Immature natural killer cell (primary cell): ENCODE measurements at regions not wholly inside any gene's neighbourhood (a gene's known extent, or its start where the extent isn't known, plus 50 kb on each side); places are given as distances from the start of the nearest gene placed in this dataset.
"Not testable (repeated sequence)": the region's sequence is repeated elsewhere in the genome, so short reads cannot be mapped to it uniquely, and the experiment has no call there.

Experiments
- DNase-seq, 3 donors: peaks; one replicate each; pipeline ENCODE4 v3.0.0; 2022; ENCODE audit warnings: mixed read lengths in 1 of 3
- H3K27ac Mint-ChIP-seq, 6 donors: one replicate each; pipeline ENCODE4 v1.8.0; 2020; ENCODE audit warnings: mixed read lengths in 6 of 6, mild to moderate bottlenecking in 5 of 6, inconsistent platforms in 4 of 6, moderate library complexity in 3 of 6
- H3K27me3 Mint-ChIP-seq, 3 donors: one replicate each; pipeline ENCODE4 v1.8.0; 2020 to 2021; ENCODE audit warnings: low read depth in 3 of 3, mild to moderate bottlenecking in 3 of 3, mixed read lengths in 3 of 3, moderate library complexity in 3 of 3, inconsistent platforms in 1 of 3
- H3K36me3 Mint-ChIP-seq, 3 donors: one replicate each; pipeline ENCODE4 v1.8.0; 2020; ENCODE audit warnings: mixed read lengths in 3 of 3, inconsistent platforms in 2 of 3, mild to moderate bottlenecking in 2 of 3
- H3K4me1 Mint-ChIP-seq, 2 donors: one replicate each; pipeline ENCODE4 v1.8.0; 2020; ENCODE audit warnings: inconsistent platforms in 2 of 2, mild to moderate bottlenecking in 2 of 2, mixed read lengths in 2 of 2, moderate library complexity in 1 of 2
- H3K4me3 Mint-ChIP-seq, 5 donors: one replicate each; pipeline ENCODE4 v1.8.0; 2020; ENCODE audit warnings: mild to moderate bottlenecking in 5 of 5, mixed read lengths in 5 of 5, inconsistent platforms in 3 of 5, moderate library complexity in 3 of 5
- H3K9me3 Mint-ChIP-seq, 6 donors: one replicate each; pipeline ENCODE4 v1.8.0; 2020; ENCODE audit warnings: mild to moderate bottlenecking in 6 of 6, mixed read lengths in 6 of 6, inconsistent platforms in 4 of 6, moderate library complexity in 3 of 6

DNA sequence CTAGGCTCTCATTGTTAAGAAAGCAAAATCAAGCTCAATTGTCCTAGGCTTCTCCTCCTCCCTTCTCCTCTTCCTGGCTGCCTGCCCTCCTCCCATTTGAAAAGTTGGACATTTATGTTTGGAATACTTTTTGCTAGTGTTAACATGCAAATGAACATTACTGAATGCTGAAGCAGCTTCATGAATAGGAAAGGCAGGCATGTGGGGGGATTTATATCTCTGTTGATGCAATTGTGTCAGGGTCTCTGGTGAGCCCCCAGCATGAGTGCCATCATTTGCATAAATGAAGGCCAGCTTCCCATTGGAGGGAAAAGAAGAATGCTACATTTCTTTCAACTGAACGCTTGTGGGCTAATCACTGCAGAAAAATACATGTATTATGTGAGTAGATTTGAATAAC is 160.1 kb upstream of the NDST3 start:
- no peaks in the 10 kb centered on the region for H3K27me3 Mint-ChIP-seq
- no peak overlapping the region for H3K4me3 Mint-ChIP-seq
- no peaks in the 10 kb centered on the region for H3K36me3 Mint-ChIP-seq
- peaks cover 0 to 25% (median 4%) of the 10 kb centered on the region in 6 donors for H3K9me3 Mint-ChIP-seq
- DNase-seq = no peak
- H3K4me1 Mint-ChIP-seq = no peaks in the 10 kb centered on the region
- H3K27ac Mint-ChIP-seq = no peak overlapping the region

GRCh38 chr4:117889978-117890377 is 144.3 kb upstream of the NDST3 start:
- Mint-ChIP-seq H3K27me3 (peaks cover 0 to 1% (median 0%) of the 10 kb centered on the region in 3 donors), H3K36me3 (no peaks in the 10 kb centered on the region), H3K4me1 (no peaks in the 10 kb centered on the region), H3K9me3 (peaks cover 2 to 16% (median 11%) of the 10 kb centered on the region in 6 donors), H3K27ac (no peak overlapping the region), H3K4me3 (no peak overlapping the region)
- DNase-seq = no peak

DNA sequence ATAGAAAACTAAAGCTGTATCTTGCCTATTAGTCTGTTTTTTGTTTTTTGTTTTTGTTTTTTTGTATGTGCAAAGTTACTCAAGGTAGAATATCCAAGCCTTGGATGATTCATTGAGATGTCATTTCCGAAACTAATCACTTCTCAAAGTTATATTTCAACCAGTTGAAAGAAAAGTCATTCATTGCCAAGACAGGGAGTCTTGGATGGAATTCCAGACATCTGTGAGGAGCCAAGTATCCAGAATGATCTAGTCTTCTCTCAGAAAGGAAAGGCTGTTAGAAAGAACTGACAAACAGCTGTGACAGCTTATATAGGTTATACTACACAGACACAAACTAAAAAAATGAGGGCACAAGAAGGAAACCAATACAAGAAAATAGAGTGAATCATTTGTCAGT is 141.1 kb upstream of the NDST3 start:
- Mint-ChIP-seq H3K27me3 (peaks cover 0 to 1% (median 0%) of the 10 kb centered on the region in 3 donors), H3K4me1 (no peaks in the 10 kb centered on the region), H3K27ac (no peak overlapping the region), H3K36me3 (peaks cover 0 to 4% (median 0%) of the 10 kb centered on the region in 3 donors), H3K9me3 (peaks cover 6 to 27% (median 15%) of the 10 kb centered on the region in 6 donors), H3K4me3 (no peak overlapping the region)
- DNase-seq = no peak

DNA sequence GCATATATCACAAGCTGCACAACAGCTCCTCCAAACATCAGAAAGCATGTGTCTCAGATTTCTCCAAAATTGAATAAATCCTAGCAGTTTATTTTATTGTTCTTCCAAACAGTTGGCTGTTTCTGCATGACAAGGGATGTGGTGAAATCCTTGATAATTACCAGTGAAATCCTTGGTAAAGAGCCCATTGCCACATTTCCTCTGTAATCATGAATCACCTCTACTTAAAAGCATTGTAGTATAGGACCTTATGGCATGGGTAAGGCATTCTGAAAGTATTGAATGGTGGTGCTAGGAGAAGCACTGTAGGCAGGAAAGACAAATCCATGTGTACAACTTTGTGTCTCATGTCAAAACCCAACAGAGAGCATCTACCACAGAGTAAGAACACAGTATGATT is 135.8 kb upstream of the NDST3 start:
- H3K27ac Mint-ChIP-seq = no peak overlapping the region
- no peak for DNase-seq
- no peak overlapping the region for H3K4me3 Mint-ChIP-seq
- no peaks in the 10 kb centered on the region for H3K4me1 Mint-ChIP-seq
- peaks cover 9 to 21% (median 12%) of the 10 kb centered on the region in 6 donors for H3K9me3 Mint-ChIP-seq
- peaks cover 0 to 4% (median 0%) of the 10 kb centered on the region in 3 donors for H3K36me3 Mint-ChIP-seq
- H3K27me3 Mint-ChIP-seq = no peaks in the 10 kb centered on the region

DNA sequence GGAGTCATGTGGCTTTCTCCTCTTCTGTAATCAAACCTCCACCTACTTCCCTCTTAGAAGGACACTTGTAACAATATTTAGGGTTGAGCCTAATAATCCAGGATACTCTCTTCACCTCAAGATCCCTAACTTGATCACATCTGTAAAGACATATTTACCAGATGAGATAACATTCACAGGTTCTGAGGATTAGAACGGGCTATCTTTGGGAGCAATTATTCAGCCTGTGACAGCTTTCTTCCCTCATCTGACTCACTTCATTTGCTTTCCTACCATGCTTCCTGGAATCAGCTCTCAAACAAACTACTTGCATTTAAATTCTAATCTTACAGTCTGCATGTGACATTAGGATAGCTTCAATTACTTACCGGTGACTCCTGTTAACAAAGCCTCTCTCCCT is 133.5 kb upstream of the NDST3 start:
- H3K4me3 Mint-ChIP-seq = no peak overlapping the region
- peaks cover 0 to under 1% (median 0%) of the 10 kb centered on the region in 3 donors for H3K27me3 Mint-ChIP-seq
- H3K9me3 Mint-ChIP-seq = peaks cover 6 to 20% (median 9%) of the 10 kb centered on the region in 6 donors
- H3K27ac Mint-ChIP-seq = no peak overlapping the region
- no peak for DNase-seq
- H3K4me1 Mint-ChIP-seq = no peaks in the 10 kb centered on the region
- peaks cover 0 to 4% (median 0%) of the 10 kb centered on the region in 3 donors for H3K36me3 Mint-ChIP-seq

- Mint-ChIP-seq H3K27ac (no peak overlapping the region), H3K27me3 (peaks cover 0 to 3% (median 3%) of the 10 kb centered on the region in 3 donors), H3K4me3 (no peak overlapping the region), H3K4me1 (no peaks in the 10 kb centered on the region), H3K36me3 (no peaks in the 10 kb centered on the region), H3K9me3 (peaks cover 0 to 10% (median 5%) of the 10 kb centered on the region in 6 donors)
- no peak for DNase-seq
These were observed 126.6 kb upstream of the NDST3 start for GRCh38 chr4:117907646-117908045.

DNA sequence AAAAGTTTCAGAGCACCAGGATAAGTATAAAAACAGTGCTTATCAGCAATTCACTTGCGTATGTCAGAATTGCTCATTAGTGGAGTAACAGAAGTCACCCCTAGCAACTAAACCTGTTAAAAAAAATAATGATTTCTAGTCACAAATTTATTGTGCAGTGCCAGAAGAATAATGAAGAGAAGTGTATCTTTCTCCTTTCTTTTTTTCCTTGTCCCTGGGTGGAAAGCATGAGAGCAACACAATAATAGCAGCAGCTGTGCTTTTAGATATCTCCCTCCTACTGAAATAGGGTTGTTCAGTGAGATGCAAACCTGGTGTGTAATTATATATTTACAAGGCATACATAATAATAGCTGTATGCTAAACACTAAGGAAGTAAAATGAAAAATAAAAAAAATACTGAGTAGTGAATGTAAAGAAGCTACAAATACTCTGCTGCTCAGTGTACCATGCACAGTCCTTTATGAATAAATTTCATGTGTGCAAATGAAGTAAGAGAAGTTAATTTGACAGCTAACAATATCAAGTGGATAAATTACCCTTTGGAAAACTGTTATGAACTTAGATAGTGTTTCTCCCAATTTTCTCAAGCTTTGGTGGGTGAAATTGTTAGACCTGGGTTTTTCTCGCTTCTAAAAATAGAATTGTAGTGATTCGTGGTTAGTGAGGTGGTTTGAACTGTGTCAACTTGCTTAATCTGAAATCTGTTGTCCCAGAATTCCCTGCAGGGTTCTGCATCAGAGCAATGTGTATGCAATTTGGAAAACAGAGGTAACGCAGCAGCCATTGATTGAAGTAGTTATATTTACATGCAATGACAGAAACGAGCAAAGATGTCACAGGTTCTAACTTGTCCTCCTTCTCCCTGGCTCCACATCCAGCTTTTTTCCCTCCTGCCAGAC is 125.7 kb upstream of the NDST3 start:
- Mint-ChIP-seq H3K4me3 (no peak overlapping the region), H3K9me3 (peaks cover 0 to 17% (median 6%) of the 10 kb centered on the region in 6 donors), H3K27ac (no peak overlapping the region), H3K36me3 (no peaks in the 10 kb centered on the region), H3K27me3 (peaks cover 0 to 3% (median 3%) of the 10 kb centered on the region in 3 donors), H3K4me1 (no peaks in the 10 kb centered on the region)
- DNase-seq = no peak

- Mint-ChIP-seq H3K27ac (no peak overlapping the region), H3K4me3 (no peak overlapping the region), H3K4me1 (no peaks in the 10 kb centered on the region), H3K27me3 (peaks cover 0 to 5% (median 2%) of the 10 kb centered on the region in 3 donors), H3K36me3 (peaks cover 0 to 3% (median 0%) of the 10 kb centered on the region in 3 donors), H3K9me3 (peaks cover 8 to 51% (median 24%) of the 10 kb centered on the region in 6 donors)
- no peak for DNase-seq
These were observed 117.6 kb upstream of the NDST3 start for GRCh38 chr4:117916728-117917127.

DNA sequence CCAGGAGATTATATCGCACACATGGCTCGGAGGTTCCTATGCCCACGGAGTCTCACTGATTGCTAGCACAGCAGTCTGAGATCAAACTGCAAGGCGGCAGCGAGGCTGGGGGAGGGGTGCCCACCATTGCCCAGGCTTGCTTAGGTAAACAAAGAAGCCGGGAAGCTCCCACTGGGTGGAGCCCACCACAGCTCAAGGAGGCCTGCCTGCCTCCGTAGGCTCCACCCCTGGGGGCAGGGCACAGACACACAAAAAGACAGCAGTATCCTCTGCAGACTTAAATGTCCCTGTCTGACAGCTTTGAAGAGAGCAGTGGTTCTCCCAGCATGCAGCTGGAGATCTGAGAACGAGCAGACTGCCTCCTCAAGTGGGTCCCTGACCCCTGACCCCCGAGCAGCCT is 112.0 kb upstream of the NDST3 start:
- H3K27ac Mint-ChIP-seq, H3K4me1 Mint-ChIP-seq, H3K27me3 Mint-ChIP-seq, H3K36me3 Mint-ChIP-seq, H3K4me3 Mint-ChIP-seq, DNase-seq: not testable (repeated sequence)
- peaks cover 1 to 25% (median 18%) of the 10 kb centered on the region in 6 donors for H3K9me3 Mint-ChIP-seq

DNA sequence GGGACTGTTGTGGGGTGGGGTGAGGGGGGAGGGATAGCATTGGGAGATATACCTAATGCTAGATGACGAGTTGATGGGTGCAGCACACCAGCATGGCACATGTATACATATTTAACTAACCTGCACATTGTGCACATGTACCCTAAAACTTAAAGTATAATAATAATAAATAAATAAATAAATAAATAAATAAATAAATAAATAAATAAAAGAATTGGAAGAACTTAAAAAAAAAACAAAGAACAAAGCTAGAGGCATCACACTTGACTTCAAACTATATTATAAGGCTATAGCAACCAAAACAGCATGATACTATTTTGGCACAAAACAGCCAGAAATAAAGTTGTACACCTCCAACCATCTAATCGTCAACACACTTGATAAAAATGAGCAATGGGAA is 106.5 kb upstream of the NDST3 start:
- H3K27ac Mint-ChIP-seq, DNase-seq, H3K4me3 Mint-ChIP-seq, H3K36me3 Mint-ChIP-seq, H3K27me3 Mint-ChIP-seq, H3K4me1 Mint-ChIP-seq: not testable (repeated sequence)
- H3K9me3 Mint-ChIP-seq = peaks cover 0 to 12% (median 9%) of the 10 kb centered on the region in 6 donors

DNA sequence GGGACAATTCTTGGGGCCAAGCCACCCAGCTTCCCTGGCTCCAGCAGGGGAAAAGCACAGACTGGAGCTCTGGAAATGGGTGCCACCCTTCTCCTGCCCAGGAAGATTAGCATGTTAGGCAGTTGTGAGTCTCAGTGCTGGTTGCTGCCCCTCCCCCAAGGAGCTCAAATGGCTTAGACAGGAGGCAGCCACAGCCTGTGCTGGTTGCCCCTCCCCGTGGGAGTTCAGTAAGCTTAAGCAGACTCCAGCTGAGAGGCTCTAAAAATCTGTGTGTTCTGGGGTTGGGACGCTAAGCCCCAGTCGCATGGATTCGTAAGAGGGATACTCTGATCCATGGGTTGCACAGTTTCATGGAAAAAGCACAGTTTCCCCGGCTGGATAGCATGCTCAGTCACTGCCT is 92.7 kb upstream of the NDST3 start:
- H3K9me3 Mint-ChIP-seq = peaks cover 11 to 45% (median 27%) of the 10 kb centered on the region in 6 donors
- DNase-seq = no peak
- no peaks in the 10 kb centered on the region for H3K36me3 Mint-ChIP-seq
- H3K4me1 Mint-ChIP-seq = no peaks in the 10 kb centered on the region
- H3K27ac Mint-ChIP-seq = no peak overlapping the region
- H3K4me3 Mint-ChIP-seq = no peak overlapping the region
- peaks cover 0 to 3% (median 2%) of the 10 kb centered on the region in 3 donors for H3K27me3 Mint-ChIP-seq

- H3K27me3 Mint-ChIP-seq = peaks cover 0 to 4% (median 0%) of the 10 kb centered on the region in 3 donors
- H3K4me1 Mint-ChIP-seq = no peaks in the 10 kb centered on the region
- peaks cover 7 to 24% (median 18%) of the 10 kb centered on the region in 6 donors for H3K9me3 Mint-ChIP-seq
- no peak for DNase-seq
- H3K36me3 Mint-ChIP-seq = no peaks in the 10 kb centered on the region
- H3K4me3 Mint-ChIP-seq = no peak overlapping the region
- H3K27ac Mint-ChIP-seq = no peak overlapping the region
These were observed 84.7 kb upstream of the NDST3 start for GRCh38 chr4:117949621-117950020.

- Mint-ChIP-seq H3K4me3 (no peak overlapping the region), H3K27ac (no peak overlapping the region), H3K27me3 (peaks cover 0 to 2% (median 0%) of the 10 kb centered on the region in 3 donors), H3K4me1 (no peaks in the 10 kb centered on the region), H3K36me3 (no peaks in the 10 kb centered on the region), H3K9me3 (peaks cover 0 to 34% (median 6%) of the 10 kb centered on the region in 6 donors)
- DNase-seq = no peak
These were observed 76.7 kb upstream of the NDST3 start for GRCh38 chr4:117957571-117957970.

- Mint-ChIP-seq H3K9me3 (peaks cover 2 to 14% (median 6%) of the 10 kb centered on the region in 6 donors), H3K27me3 (peaks cover 0 to 2% (median 0%) of the 10 kb centered on the region in 3 donors), H3K4me3 (no peak overlapping the region), H3K4me1 (no peaks in the 10 kb centered on the region), H3K36me3 (no peaks in the 10 kb centered on the region), H3K27ac (no peak overlapping the region)
- DNase-seq = no peak
These were observed 68.7 kb upstream of the NDST3 start for GRCh38 chr4:117965622-117966021.
